ENCODE measurements at regions not wholly inside any gene's neighbourhood (a gene's known extent, or its start where the extent isn't known, plus 50 kb on each side); places are given as distances from the start of the nearest gene placed in this dataset.
A peak's percentile ranks its signal among the peaks of the same experiment; 100 is the strongest.

DNA sequence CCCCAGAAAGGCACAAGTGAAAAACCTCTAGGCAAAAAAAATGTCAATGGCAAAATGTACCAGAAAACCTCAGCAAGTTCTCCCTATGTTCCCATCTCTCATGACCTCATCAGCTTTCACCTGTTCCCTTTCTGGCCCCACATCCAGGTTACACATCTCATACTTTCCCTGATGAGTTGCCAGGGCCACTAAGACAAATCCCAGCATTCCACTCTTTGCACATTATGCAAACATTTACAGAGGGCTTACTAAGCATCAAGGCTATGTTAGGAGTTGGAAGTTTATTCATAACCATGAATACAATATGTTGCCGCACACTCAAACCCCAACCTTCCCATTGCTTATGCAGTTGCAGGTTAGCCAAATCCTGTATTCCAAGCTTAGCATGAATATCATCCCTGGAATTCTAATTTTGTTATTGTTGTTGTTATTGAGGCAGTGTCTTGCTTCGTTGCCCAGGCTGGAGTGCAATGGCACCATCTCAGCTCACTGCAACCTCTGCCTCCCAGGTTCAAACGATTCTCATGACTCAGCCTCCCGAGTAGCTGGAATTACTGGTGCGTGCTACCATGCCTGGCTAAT is 129.3 kb upstream of the UBE2E2 start:
- Histone ChIP-seq H4K20me1 (ENCODE audit: insufficient read depth, low read length) (no peaks in the 10 kb centered on the region), H2AFZ (ENCODE audit: low read length) (no peak overlapping the region), H3K4me3 (ENCODE audit: insufficient read depth, low read length) (no peak overlapping the region), H3K36me3 (ENCODE audit: insufficient read depth, low read length) (no peaks in the 10 kb centered on the region), H3K27me3 (ENCODE audit: insufficient read depth, low read length) (peaks cover 16% of the 10 kb centered on the region), H3K27ac (ENCODE audit: low read depth, low read length) (no peak overlapping the region), H3K4me2 (ENCODE audit: insufficient read depth, low read length) (no peak overlapping the region), H3K4me1 (ENCODE audit: insufficient read depth, low read length) (no peaks in the 10 kb centered on the region), H3K9me3 (ENCODE audit: low read depth, low read length) (no peaks in the 10 kb centered on the region), H3K79me2 (ENCODE audit: insufficient read depth, low read length) (no peaks in the 10 kb centered on the region)
- no peak for DNase-seq (ENCODE audit: insufficient read length, low spot score, missing footprints)
- TF ChIP-seq, protein P1, sequence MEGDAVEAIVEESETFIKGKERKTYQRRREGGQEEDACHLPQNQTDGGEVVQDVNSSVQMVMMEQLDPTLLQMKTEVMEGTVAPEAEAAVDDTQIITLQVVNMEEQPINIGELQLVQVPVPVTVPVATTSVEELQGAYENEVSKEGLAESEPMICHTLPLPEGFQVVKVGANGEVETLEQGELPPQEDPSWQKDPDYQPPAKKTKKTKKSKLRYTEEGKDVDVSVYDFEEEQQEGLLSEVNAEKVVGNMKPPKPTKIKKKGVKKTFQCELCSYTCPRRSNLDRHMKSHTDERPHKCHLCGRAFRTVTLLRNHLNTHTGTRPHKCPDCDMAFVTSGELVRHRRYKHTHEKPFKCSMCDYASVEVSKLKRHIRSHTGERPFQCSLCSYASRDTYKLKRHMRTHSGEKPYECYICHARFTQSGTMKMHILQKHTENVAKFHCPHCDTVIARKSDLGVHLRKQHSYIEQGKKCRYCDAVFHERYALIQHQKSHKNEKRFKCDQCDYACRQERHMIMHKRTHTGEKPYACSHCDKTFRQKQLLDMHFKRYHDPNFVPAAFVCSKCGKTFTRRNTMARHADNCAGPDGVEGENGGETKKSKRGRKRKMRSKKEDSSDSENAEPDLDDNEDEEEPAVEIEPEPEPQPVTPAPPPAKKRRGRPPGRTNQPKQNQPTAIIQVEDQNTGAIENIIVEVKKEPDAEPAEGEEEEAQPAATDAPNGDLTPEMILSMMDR (IDR thresholded peaks at IDR 0.05; ENCODE audit: extremely low read depth, low read depth, low read length) = no peak

DNA sequence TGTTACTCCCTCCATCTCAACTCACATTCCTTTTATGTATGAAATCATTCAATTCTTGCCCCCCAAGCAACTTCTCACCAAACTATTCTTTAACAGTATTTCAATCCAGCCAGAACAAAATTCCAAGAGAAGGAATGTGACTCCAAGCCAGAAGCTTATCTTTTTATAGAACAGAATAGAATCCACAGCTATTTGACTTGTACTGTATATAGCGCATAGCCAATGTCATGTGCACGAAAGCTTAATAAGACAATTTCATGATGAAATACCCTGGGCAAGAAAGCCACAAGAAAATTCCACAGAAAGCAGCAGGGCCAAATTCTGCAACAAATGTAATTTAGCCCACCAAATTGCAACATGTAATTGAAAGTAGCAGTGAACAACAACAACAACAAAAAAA is 127.6 kb upstream of the UBE2E2 start:
- H3K27me3 ChIP-seq (ENCODE audit: insufficient read depth, low read length) = peaks cover 16% of the 10 kb centered on the region
- H3K27ac ChIP-seq (ENCODE audit: low read depth, low read length) = no peak overlapping the region
- H3K36me3 ChIP-seq (ENCODE audit: insufficient read depth, low read length) = no peaks in the 10 kb centered on the region
- H2AFZ ChIP-seq (ENCODE audit: low read length) = no peak overlapping the region
- no peaks in the 10 kb centered on the region for H3K9me3 ChIP-seq (ENCODE audit: low read depth, low read length)
- H3K4me2 ChIP-seq (ENCODE audit: insufficient read depth, low read length) = no peak overlapping the region
- H3K4me1 ChIP-seq (ENCODE audit: insufficient read depth, low read length) = peaks cover 4% of the 10 kb centered on the region
- H4K20me1 ChIP-seq (ENCODE audit: insufficient read depth, low read length) = no peaks in the 10 kb centered on the region
- TF ChIP-seq, protein P1 (IDR thresholded peaks at IDR 0.05; ENCODE audit: extremely low read depth, low read depth, low read length) = no peak
- H3K4me3 ChIP-seq (ENCODE audit: insufficient read depth, low read length) = no peak overlapping the region
- DNase-seq (ENCODE audit: insufficient read length, low spot score, missing footprints) = peak; percentile 73
- no peaks in the 10 kb centered on the region for H3K79me2 ChIP-seq (ENCODE audit: insufficient read depth, low read length)

DNA sequence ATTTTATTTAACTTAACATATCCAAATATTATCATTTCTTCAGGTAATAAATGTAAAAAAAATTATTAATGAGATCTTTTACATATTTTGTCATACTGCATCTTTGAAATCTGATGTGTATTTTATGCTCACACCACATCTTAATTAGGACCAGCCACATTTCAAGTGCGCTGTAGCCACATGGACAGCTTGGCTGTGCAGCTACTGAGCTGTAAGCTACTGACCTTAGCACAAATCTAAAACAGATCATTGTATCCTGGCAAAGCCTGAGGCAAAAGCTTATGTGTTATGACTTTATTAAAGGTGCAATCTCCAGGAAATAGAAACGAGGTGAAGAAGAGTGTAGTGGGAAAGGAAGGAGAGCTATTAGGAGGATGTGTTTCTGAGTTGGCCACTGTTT is 126.7 kb upstream of the UBE2E2 start:
- Histone ChIP-seq H3K27ac (ENCODE audit: low read depth, low read length) (no peak overlapping the region), H3K36me3 (ENCODE audit: insufficient read depth, low read length) (no peaks in the 10 kb centered on the region), H2AFZ (ENCODE audit: low read length) (no peak overlapping the region), H3K4me2 (ENCODE audit: insufficient read depth, low read length) (no peak overlapping the region), H3K9me3 (ENCODE audit: low read depth, low read length) (no peaks in the 10 kb centered on the region), H4K20me1 (ENCODE audit: insufficient read depth, low read length) (no peaks in the 10 kb centered on the region), H3K79me2 (ENCODE audit: insufficient read depth, low read length) (no peaks in the 10 kb centered on the region), H3K4me1 (ENCODE audit: insufficient read depth, low read length) (peaks cover 4% of the 10 kb centered on the region), H3K27me3 (ENCODE audit: insufficient read depth, low read length) (peaks cover 16% of the 10 kb centered on the region), H3K4me3 (ENCODE audit: insufficient read depth, low read length) (no peak overlapping the region)
- no peak for DNase-seq (ENCODE audit: insufficient read length, low spot score, missing footprints)
- TF ChIP-seq, protein P1 (IDR thresholded peaks at IDR 0.05; ENCODE audit: extremely low read depth, low read depth, low read length) = no peak

DNA sequence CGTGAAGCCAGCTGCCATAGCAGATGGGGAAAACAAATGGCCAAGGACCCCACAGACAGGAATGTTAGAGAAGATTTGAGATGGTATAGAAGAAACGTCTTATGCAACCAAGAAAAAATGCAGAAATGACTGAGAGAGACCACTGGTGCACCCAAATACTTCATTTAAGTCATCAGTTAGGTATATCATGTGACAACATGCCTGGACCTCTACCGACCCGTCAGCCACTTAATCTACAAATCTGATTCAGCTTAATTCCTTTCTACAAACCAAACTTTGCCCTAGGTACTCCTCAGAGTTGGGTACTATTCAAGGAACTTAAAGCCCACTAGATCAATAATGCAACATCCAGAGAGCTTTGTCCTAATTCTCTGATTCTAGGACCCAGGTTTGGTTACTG is 126.0 kb upstream of the UBE2E2 start:
- no peak overlapping the region for H3K4me2 ChIP-seq (ENCODE audit: insufficient read depth, low read length)
- H3K4me3 ChIP-seq (ENCODE audit: insufficient read depth, low read length) = no peak overlapping the region
- H3K36me3 ChIP-seq (ENCODE audit: insufficient read depth, low read length) = no peaks in the 10 kb centered on the region
- no peak for DNase-seq (ENCODE audit: insufficient read length, low spot score, missing footprints)
- H3K79me2 ChIP-seq (ENCODE audit: insufficient read depth, low read length) = no peaks in the 10 kb centered on the region
- H3K27me3 ChIP-seq (ENCODE audit: insufficient read depth, low read length) = peaks cover 16% of the 10 kb centered on the region
- no peak overlapping the region for H2AFZ ChIP-seq (ENCODE audit: low read length)
- H3K27ac ChIP-seq (ENCODE audit: low read depth, low read length) = no peak overlapping the region
- H3K9me3 ChIP-seq (ENCODE audit: low read depth, low read length) = no peaks in the 10 kb centered on the region
- H4K20me1 ChIP-seq (ENCODE audit: insufficient read depth, low read length) = no peaks in the 10 kb centered on the region
- peaks cover 4% of the 10 kb centered on the region for H3K4me1 ChIP-seq (ENCODE audit: insufficient read depth, low read length)
- TF ChIP-seq, protein P1 (IDR thresholded peaks at IDR 0.05; ENCODE audit: extremely low read depth, low read depth, low read length) = no peak
